HG03095 (cell line): ENCODE measurements at regions not wholly inside any gene's neighbourhood (a gene's known extent, or its start where the extent isn't known, plus 50 kb on each side); places are given as distances from the start of the nearest gene placed in this dataset.

ENCODE experiments used
- ATAC-seq: cut with Tn5 transposase; IDR thresholded peaks from one replicate; pipeline ENCODE4 v1.9.1; 2021; ENCODE audit warnings: moderate library complexity; ENCODE audit not compliant: unreplicated experiment

- no peak for ATAC-seq
Measured at GRCh38 chr1:56442290-56442877, 137.0 kb downstream of the PLPP3 start.

DNA sequence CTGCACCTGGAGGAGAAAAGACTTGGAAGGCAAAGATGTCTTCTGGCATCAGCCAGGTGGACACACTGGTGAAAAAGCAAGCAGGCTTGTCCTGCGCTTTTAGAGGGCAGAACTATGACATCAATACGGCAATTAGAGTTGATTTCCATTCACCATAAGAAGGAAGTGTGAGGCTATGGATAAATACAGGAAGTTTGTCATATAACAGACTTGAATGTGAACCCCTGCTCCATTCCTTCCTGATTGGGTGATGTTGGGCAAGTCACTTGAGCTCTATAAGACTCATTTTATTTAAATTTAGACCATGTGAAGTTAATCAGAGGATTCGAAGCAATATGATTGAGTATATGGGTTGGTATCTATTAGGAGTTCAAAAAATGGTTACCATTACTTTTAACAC lies 137.8 kb downstream of the PLPP3 start:
- ATAC-seq, result no peak

- no peak for ATAC-seq
Measured at GRCh38 chr1:56439610-56440264, 139.6 kb downstream of the PLPP3 start.

- no peak for ATAC-seq
Measured at GRCh38 chr1:56438901-56439551, 140.3 kb downstream of the PLPP3 start.

- ATAC-seq, result no peak
Measured at GRCh38 chr1:56437959-56438358, 141.4 kb downstream of the PLPP3 start.

GRCh38 chr1:56436912-56437417 lies 142.4 kb downstream of the PLPP3 start:
- no peak for ATAC-seq

- ATAC-seq, result no peak
Measured at GRCh38 chr1:56436296-56436695, 143.1 kb downstream of the PLPP3 start.

DNA sequence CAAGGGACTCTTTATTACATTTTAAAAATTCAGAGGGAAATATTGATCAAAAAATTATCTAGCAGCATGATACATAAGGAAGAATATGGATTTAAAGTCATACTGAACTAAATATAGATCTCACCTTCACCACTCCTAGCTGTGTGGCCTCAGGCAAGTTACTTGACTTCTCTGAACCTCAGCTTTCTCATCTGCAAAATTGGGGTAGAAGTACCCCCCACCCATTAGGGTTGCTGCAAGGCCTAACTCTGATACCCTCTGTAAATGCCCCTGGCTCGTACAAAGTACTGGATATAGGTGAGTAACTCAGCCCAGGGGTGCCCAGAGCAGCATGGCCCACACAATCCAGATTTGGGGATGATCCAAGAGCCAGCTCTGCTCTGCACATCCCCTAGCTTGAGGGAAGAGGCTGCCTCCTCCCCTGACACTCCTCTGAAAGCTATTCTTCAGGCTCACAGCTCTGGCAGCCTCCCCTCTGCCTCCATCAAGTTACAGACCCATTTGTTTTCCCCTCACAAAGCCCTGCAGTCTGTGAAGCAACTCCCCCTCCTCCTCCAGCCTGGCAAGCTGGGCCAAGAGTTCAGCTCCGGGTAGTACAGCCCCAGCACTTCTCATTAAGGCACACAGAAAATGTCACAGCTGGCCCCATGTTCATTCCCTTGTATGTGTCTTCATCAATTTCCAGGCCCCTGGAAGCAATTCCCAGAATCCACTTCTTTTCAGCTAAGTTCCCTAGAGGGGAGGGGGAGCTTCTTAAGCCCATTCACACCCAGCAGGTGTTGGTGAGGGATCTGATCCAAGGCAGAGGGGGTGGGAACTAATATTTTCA lies 143.7 kb downstream of the PLPP3 start:
- no peak for ATAC-seq

GRCh38 chr1:56434740-56435139 lies 144.6 kb downstream of the PLPP3 start:
- no peak for ATAC-seq

DNA sequence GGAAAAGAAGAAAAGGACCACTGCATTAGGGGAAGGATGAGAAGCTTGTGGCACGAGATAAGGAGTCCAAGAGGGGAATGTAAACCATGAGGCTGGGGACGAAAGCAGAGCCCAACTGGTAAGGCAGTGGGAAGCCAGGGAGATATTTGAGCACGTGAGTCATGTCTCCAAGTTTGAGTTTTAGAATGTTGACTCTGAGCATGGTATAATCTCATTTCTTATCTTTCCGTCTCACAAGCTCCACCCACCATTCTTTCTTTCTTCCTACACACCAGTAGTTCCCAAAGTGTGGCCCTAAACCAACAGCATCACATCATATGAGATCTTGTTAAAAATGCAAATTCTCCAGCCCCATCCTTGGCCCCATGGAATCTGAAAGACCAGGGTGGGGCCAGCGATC lies 145.3 kb downstream of the PLPP3 start:
- ATAC-seq, result no peak

GRCh38 chr1:56433056-56433577 lies 146.2 kb downstream of the PLPP3 start:
- no peak for ATAC-seq

GRCh38 chr1:56432166-56432971 lies 147.0 kb downstream of the PLPP3 start:
- ATAC-seq, result no peak

GRCh38 chr1:56430141-56430839 lies 149.1 kb downstream of the PLPP3 start:
- no peak for ATAC-seq

GRCh38 chr1:56429288-56429687 lies 150.1 kb downstream of the PLPP3 start:
- no peak for ATAC-seq

DNA sequence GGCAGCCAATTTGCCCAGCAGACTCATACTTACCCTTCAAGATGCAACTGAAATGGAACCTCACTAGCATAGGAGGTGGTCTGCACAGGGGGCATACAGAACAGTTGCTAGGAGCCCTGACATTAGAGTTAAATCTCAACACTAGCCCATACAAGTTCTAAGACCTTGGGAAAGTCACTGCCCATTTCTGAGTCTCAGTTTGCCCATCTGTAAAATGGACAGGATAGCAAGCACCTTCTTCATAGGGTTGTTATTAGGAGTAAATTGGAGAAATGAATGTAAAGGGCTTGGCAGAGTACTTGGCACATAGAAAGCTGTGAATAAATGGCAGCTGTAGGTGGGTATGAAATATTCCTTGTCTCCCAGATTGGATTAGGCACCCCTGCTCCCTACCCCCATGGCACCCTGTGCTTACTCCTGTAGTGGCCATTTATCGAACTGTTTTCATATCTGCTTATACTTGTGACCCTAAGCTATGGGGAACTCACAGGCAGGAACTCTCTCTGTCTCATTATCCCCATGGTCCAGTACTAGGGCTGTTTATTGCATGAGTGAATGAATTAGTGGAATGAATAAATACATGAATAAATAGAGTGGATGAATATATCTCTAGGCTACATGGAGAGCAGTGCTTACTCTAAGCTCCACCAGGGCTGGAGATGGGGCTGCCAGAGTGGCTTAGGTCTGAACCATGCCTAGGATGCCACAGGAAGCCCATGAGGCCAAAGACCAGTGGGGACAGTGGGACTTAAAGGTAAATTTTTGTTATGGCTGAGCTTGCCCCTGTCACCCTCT lies 152.6 kb downstream of the PLPP3 start:
- no peak for ATAC-seq

DNA sequence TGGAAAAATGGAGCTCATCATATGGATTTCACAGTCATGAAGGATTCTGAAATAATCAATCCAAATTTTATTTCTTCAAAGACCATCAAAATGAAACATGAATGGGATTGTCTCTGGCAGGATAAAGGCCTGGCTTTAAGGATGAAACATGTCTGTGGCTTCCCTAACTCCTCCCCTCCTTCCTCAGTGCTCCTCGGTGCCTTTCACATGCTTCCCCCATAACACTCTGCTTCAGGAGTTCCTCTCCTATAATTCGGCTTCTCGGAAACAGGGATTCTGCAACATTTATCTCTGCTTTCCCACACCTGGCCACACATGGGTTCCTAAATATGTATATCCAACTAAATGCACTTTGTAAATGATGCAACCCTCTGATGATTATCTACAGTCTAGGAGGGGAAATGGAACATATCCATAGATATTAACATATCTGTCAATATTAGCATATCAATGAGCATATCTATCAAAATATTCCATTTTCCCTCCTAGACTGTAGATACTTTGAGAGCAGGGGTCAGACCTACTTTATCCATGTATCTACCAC lies 153.8 kb downstream of the PLPP3 start:
- ATAC-seq, result no peak

- ATAC-seq, result no peak
Measured at GRCh38 chr1:56424744-56425493, 154.4 kb downstream of the PLPP3 start.

DNA sequence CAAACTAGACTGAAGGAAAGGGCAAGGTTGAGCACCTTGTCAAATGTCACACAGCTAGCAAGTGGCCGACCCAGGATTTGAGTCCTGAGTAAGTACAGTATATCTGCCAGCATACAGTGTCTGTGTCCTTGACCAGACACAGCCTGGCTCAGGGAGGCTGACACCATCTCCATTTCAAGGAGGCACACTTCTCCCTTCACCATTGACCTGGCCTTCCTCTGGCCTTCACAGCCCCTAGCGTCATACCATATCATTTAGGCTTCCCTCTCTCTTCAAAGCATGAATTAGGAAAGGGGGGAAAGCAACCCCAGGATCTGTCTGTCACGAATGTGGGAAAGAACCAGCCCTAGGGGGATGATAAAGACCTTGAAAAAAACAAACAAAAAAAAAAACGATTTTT lies 155.6 kb downstream of the PLPP3 start:
- no peak for ATAC-seq
